Mesendoderm (in vitro differentiated cells): ENCODE measurements at regions not wholly inside any gene's neighbourhood (a gene's known extent, or its start where the extent isn't known, plus 50 kb on each side); places are given as distances from the start of the nearest gene placed in this dataset.

Experiments
- DNase-seq: peaks from one replicate; pipeline ENCODE4 v3.0.0; 2013
- H2AK5ac ChIP-seq: 2 replicates; pipeline ENCODE4 v1.6.1; 2013; ENCODE audit warnings: low read length, inconsistent platforms
- H2BK120ac ChIP-seq: 2 replicates; pipeline ENCODE4 v1.6.1; 2013; ENCODE audit warnings: low read depth, mild to moderate bottlenecking, low read length, moderate library complexity, mixed read lengths
- H2BK15ac ChIP-seq: replicated peaks from 2 replicates; pipeline ENCODE4 v1.6.1; 2013; ENCODE audit warnings: low read depth, mild to moderate bottlenecking, moderate library complexity
- H2BK5ac ChIP-seq: 2 replicates; pipeline ENCODE4 v1.6.1; 2013; ENCODE audit warnings: low read length, inconsistent platforms
- H3K18ac ChIP-seq: 2 replicates; pipeline ENCODE4 v1.6.1; 2013; ENCODE audit warnings: mild to moderate bottlenecking, low read length, mixed read lengths
- H3K23ac ChIP-seq: one replicate; pipeline ENCODE4 v1.6.1; 2013; ENCODE audit warnings: low read length
- H3K27ac ChIP-seq: 2 replicates; pipeline ENCODE4 v1.5.1; 2013; ENCODE audit warnings: low read depth, mild to moderate bottlenecking, inconsistent platforms, low read length, moderate library complexity
- H3K27me3 ChIP-seq: 2 replicates; pipeline ENCODE4 v1.6.1; 2013; ENCODE audit warnings: low read length, control low read depth, mild to moderate bottlenecking, inconsistent platforms; ENCODE audit not compliant: insufficient read depth, poor library complexity
- H3K36me3 ChIP-seq: 2 replicates; pipeline ENCODE4 v1.6.1; 2013; ENCODE audit warnings: low read length, inconsistent platforms; ENCODE audit not compliant: control insufficient read depth, insufficient read depth
- H3K4ac ChIP-seq: one replicate; pipeline ENCODE4 v1.6.1; 2013; ENCODE audit warnings: low read depth, mild to moderate bottlenecking, low read length, moderate library complexity
- H3K4me1 ChIP-seq: 2 replicates; pipeline ENCODE4 v1.6.1; 2013; ENCODE audit warnings: low read depth, low read length, inconsistent platforms; ENCODE audit not compliant: control insufficient read depth
- H3K4me2 ChIP-seq: 2 replicates; pipeline ENCODE4 v1.6.1; 2013; ENCODE audit warnings: low read length
- H3K4me3 ChIP-seq: 2 replicates; pipeline ENCODE4 v1.5.1; 2013; ENCODE audit warnings: mild to moderate bottlenecking, low read length
- H3K56ac ChIP-seq: one replicate; pipeline ENCODE4 v1.6.1; 2013; ENCODE audit warnings: low read length
- H3K79me1 ChIP-seq: 2 replicates; pipeline ENCODE4 v1.6.1; 2013; ENCODE audit warnings: low read length, inconsistent platforms
- H3K79me2 ChIP-seq: 2 replicates; pipeline ENCODE4 v1.6.1; 2013; ENCODE audit warnings: mild to moderate bottlenecking, low read length; ENCODE audit not compliant: control insufficient read depth, insufficient read depth
- H3K9ac ChIP-seq: 2 replicates; pipeline ENCODE4 v1.6.1; 2013; ENCODE audit warnings: low read length, inconsistent platforms
- H4K5ac ChIP-seq: one replicate; pipeline ENCODE4 v1.6.1; 2013; ENCODE audit warnings: low read length
- H4K8ac ChIP-seq: one replicate; pipeline ENCODE4 v1.6.1; 2013; ENCODE audit warnings: low read depth, mild to moderate bottlenecking, control low read depth, low read length, moderate library complexity
- WGBS: extraction: QIAGEN DNeasy Blood & Tissue Kit; methylation state at CpG from one replicate; pipeline ENCODE4 v1.1.7; 2013; ENCODE audit warnings: low lambda C conversion rate, missing lambda C conversion rate; ENCODE audit not compliant: insufficient coverage; ENCODE audit errors: extremely low coverage; 5-methylcytosine and 5-hydroxymethylcytosine counted together

DNA sequence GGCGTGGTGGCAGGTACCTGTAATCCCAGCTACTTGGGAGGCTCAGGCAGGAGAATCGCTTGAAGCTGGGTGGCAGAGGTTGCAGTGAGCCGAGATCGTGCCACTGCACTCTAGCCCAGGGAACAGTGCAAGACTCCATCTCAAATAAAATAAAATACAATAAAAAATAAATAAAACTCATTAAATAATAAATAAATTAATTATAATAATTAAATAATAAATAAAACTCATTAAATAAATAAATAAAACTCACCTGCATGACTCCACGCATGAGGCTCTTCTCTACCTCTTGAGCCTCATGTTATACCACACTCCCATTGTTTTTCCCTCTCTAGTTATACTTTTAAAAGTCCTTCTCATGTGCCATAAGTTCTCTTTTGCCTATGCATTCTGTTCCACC, 995.4 kb downstream of the MAT2B start:
- no peak for DNase-seq
- H3K18ac ChIP-seq, result no peak overlapping the region
- H4K5ac ChIP-seq, result no peak overlapping the region
- H3K36me3 ChIP-seq, result no peaks in the 10 kb centered on the region
- no peak overlapping the region for H2BK5ac ChIP-seq
- peak overlapping the region; percentile 74 for H2BK15ac ChIP-seq
- H2BK120ac ChIP-seq, result no peak overlapping the region
- H3K9ac ChIP-seq, result no peak overlapping the region
- H3K27me3 ChIP-seq, result no peaks in the 10 kb centered on the region
- no peak overlapping the region for H3K23ac ChIP-seq
- H3K4ac ChIP-seq, result no peak overlapping the region
- no CpG with 5 or more reads among the region's 5 CpGs for WGBS
- no peak overlapping the region for H3K4me2 ChIP-seq
- no peaks in the 10 kb centered on the region for H3K79me2 ChIP-seq
- H3K27ac ChIP-seq, result no peak overlapping the region
- H2AK5ac ChIP-seq, result no peak overlapping the region
- H3K4me1 ChIP-seq, result no peaks in the 10 kb centered on the region
- no peak overlapping the region for H4K8ac ChIP-seq
- no peak overlapping the region for H3K4me3 ChIP-seq
- H3K79me1 ChIP-seq, result no peaks in the 10 kb centered on the region
- H3K56ac ChIP-seq, result no peak overlapping the region

- no peak overlapping the region for H3K56ac ChIP-seq
- H3K79me2 ChIP-seq, result no peaks in the 10 kb centered on the region
- no peak overlapping the region for H2AK5ac ChIP-seq
- no peak for DNase-seq
- no peak overlapping the region for H3K18ac ChIP-seq
- H3K9ac ChIP-seq, result no peak overlapping the region
- H3K27ac ChIP-seq, result no peak overlapping the region
- no peaks in the 10 kb centered on the region for H3K36me3 ChIP-seq
- no peaks in the 10 kb centered on the region for H3K4me1 ChIP-seq
- no CpG with 5 or more reads among the region's 3 CpGs for WGBS
- H2BK5ac ChIP-seq, result no peak overlapping the region
- H3K23ac ChIP-seq, result no peak overlapping the region
- H4K8ac ChIP-seq, result no peak overlapping the region
- peak overlapping the region; percentile 74 for H2BK15ac ChIP-seq
- H3K79me1 ChIP-seq, result no peaks in the 10 kb centered on the region
- H3K4me3 ChIP-seq, result no peak overlapping the region
- H3K4me2 ChIP-seq, result no peak overlapping the region
- no peak overlapping the region for H2BK120ac ChIP-seq
- H4K5ac ChIP-seq, result no peak overlapping the region
- H3K27me3 ChIP-seq, result no peaks in the 10 kb centered on the region
- H3K4ac ChIP-seq, result no peak overlapping the region
These were observed 995.9 kb downstream of the MAT2B start for GRCh38 chr5:164501344-164501743.

DNA sequence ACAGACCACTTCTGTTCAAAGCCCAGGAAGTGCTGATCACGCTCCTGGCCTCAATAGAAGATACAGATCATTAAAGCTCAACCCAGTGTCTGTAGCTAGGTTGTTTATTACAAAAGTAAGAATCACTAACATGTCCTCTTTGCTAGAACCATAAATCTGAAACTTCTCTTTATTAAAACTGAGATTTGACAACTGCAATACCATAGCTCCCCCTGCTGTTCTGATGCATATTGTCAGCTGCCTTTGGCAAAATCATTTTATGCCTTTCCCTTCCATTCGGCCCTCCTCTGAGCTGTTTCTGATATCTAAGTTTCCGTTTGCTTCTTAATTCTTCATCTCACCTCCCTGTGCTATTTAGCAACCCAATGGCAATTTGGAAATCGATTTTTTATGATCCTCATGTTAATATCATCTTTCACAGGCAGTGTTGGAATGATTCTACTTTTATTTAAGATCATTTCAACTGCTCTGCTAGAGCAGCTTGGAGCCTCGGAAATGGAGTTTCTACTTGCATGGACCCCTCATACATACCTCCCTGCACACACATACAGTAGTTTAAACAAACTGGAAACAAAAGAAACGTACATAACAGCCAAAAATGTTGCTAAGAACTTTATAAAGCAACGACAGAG, 998.8 kb downstream of the MAT2B start:
- Histone ChIP-seq H2BK120ac (no peak overlapping the region), H3K4me2 (no peak overlapping the region), H3K4ac (no peak overlapping the region), H3K79me1 (no peaks in the 10 kb centered on the region), H3K36me3 (no peaks in the 10 kb centered on the region), H3K56ac (no peak overlapping the region), H3K23ac (no peak overlapping the region), H3K27ac (no peak overlapping the region), H2AK5ac (no peak overlapping the region), H2BK5ac (no peak overlapping the region), H3K4me3 (no peak overlapping the region), H4K5ac (no peak overlapping the region), H3K27me3 (no peaks in the 10 kb centered on the region), H3K4me1 (no peaks in the 10 kb centered on the region), H3K18ac (no peak overlapping the region), H3K9ac (no peak overlapping the region), H3K79me2 (no peaks in the 10 kb centered on the region), H2BK15ac (peak overlapping the region; percentile 57), H4K8ac (peak overlapping the region; percentile 76)
- peak; percentile 59 for DNase-seq
- WGBS, result no CpG with 5 or more reads among the region's 7 CpGs

- no peak overlapping the region for H3K56ac ChIP-seq
- no peak overlapping the region for H3K18ac ChIP-seq
- no peak overlapping the region for H4K8ac ChIP-seq
- no peaks in the 10 kb centered on the region for H3K36me3 ChIP-seq
- H2BK5ac ChIP-seq, result no peak overlapping the region
- H2BK15ac ChIP-seq, result no peak overlapping the region
- no peak overlapping the region for H3K27ac ChIP-seq
- no peaks in the 10 kb centered on the region for H3K27me3 ChIP-seq
- no peak for DNase-seq
- H3K23ac ChIP-seq, result no peak overlapping the region
- H3K4ac ChIP-seq, result no peak overlapping the region
- WGBS, result no CpG with 5 or more reads among the region's 4 CpGs
- H3K4me3 ChIP-seq, result no peak overlapping the region
- no peak overlapping the region for H3K9ac ChIP-seq
- H4K5ac ChIP-seq, result no peak overlapping the region
- no peak overlapping the region for H3K4me2 ChIP-seq
- no peaks in the 10 kb centered on the region for H3K79me1 ChIP-seq
- H2AK5ac ChIP-seq, result no peak overlapping the region
- no peaks in the 10 kb centered on the region for H3K79me2 ChIP-seq
- no peaks in the 10 kb centered on the region for H3K4me1 ChIP-seq
- H2BK120ac ChIP-seq, result no peak overlapping the region
These were observed 1000.4 kb downstream of the MAT2B start for GRCh38 chr5:164505791-164506190.

DNA sequence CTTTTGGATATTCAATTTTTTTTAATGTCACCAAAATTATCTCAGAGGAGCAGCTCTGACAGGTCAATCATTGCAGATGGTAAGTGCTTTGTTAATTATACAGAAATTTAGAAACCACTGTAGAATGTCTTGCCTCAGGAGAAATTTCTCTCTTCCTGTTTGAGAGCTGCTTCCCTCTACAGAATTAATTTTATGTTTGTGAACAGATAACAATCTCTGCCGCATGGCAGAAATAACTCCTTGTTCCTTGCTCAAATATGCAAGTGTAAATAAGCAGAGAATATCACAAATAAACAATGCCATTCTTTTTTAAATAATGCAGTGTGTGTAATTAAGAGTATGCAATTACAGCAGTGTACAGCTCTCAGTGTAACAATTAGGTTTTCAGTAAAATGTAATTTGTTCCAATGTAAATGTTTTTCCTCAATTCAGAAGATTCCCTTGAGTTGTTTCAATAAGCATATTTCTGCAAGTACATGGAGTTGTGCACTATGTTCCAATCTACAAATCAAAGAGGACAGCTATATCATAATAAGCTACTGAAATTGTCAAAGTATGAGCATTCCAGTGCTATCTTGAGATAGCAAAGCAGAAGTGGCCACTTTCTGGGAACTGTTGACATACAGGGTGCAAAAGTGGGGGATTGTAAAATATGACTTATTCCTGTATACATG, 1012.8 kb downstream of the MAT2B start:
- Histone ChIP-seq H4K5ac (no peak overlapping the region), H3K56ac (no peak overlapping the region), H3K23ac (no peak overlapping the region), H2BK15ac (no peak overlapping the region), H3K36me3 (no peaks in the 10 kb centered on the region), H3K27ac (no peak overlapping the region), H3K4me2 (no peak overlapping the region), H2BK120ac (no peak overlapping the region), H4K8ac (no peak overlapping the region), H3K4me3 (no peak overlapping the region), H3K79me1 (no peaks in the 10 kb centered on the region), H3K18ac (no peak overlapping the region), H3K79me2 (no peaks in the 10 kb centered on the region), H3K9ac (no peak overlapping the region), H2AK5ac (no peak overlapping the region), H3K4me1 (no peaks in the 10 kb centered on the region), H2BK5ac (no peak overlapping the region), H3K4ac (no peak overlapping the region), H3K27me3 (no peaks in the 10 kb centered on the region)
- WGBS, result no CpG with 5 or more reads among the region's 1 CpG
- no peak for DNase-seq

- Histone ChIP-seq H3K36me3 (no peaks in the 10 kb centered on the region), H3K9ac (no peak overlapping the region), H3K79me2 (no peaks in the 10 kb centered on the region), H2BK120ac (no peak overlapping the region), H4K5ac (no peak overlapping the region), H2BK15ac (no peak overlapping the region), H3K23ac (no peak overlapping the region), H3K79me1 (no peaks in the 10 kb centered on the region), H3K56ac (no peak overlapping the region), H3K4me3 (no peak overlapping the region), H3K4ac (no peak overlapping the region), H4K8ac (no peak overlapping the region), H2BK5ac (no peak overlapping the region), H2AK5ac (no peak overlapping the region), H3K4me2 (no peak overlapping the region), H3K18ac (no peak overlapping the region), H3K27me3 (no peaks in the 10 kb centered on the region), H3K4me1 (no peaks in the 10 kb centered on the region), H3K27ac (no peak overlapping the region)
- WGBS, result no CpG with 5 or more reads among the region's 4 CpGs
- no peak for DNase-seq
These were observed 1013.3 kb downstream of the MAT2B start for GRCh38 chr5:164518741-164519080.
